ENCODE measurements at regions not wholly inside any gene's neighbourhood (a gene's known extent, or its start where the extent isn't known, plus 50 kb on each side); places are given as distances from the start of the nearest gene placed in this dataset.

GRCh38 chr9:27925815-27926214 lies 352.5 kb upstream of the C9orf72 start:
- ATAC-seq (peak; percentile 62), DNase-seq (peak in 1 of 4 donors; percentile 7)
- Histone ChIP-seq H3K27me3 (no peaks in the 10 kb centered on the region), H3K4me1 (no peaks in the 10 kb centered on the region), H3K9me3 (no peaks in the 10 kb centered on the region), H3K36me3 (no peaks in the 10 kb centered on the region), H3K4me3 (no peak overlapping the region), H3K27ac (no peak overlapping the region)
- TF ChIP-seq CTCF (IDR thresholded peaks at IDR 0.05): no peak
- intact Hi-C loops (cut with DNase I): no loop called here

GRCh38 chr9:27929841-27930240 lies 356.6 kb upstream of the C9orf72 start:
- H3K4me3 ChIP-seq: no peak overlapping the region
- ATAC-seq: no peak
- TF ChIP-seq CTCF (IDR thresholded peaks at IDR 0.05): no peak
- no peaks in the 10 kb centered on the region for H3K27me3 ChIP-seq
- no peak overlapping the region for H3K27ac ChIP-seq
- H3K4me1 ChIP-seq: no peaks in the 10 kb centered on the region
- H3K36me3 ChIP-seq: no peaks in the 10 kb centered on the region
- H3K9me3 ChIP-seq: no peaks in the 10 kb centered on the region
- no peak for DNase-seq
- intact Hi-C loops (cut with DNase I): no loop called here

- Histone ChIP-seq H3K27me3 (no peaks in the 10 kb centered on the region), H3K9me3 (no peaks in the 10 kb centered on the region), H3K27ac (no peak overlapping the region), H3K36me3 (no peaks in the 10 kb centered on the region), H3K4me3 (no peak overlapping the region), H3K4me1 (no peaks in the 10 kb centered on the region)
- no peak for ATAC-seq
- no peak for TF ChIP-seq CTCF (IDR thresholded peaks at IDR 0.05)
- intact Hi-C loops (cut with DNase I): no loop called here
- DNase-seq: no peak
These were observed 360.1 kb upstream of the C9orf72 start for GRCh38 chr9:27933210-27934025.

GRCh38 chr9:27934471-27934870 lies 361.2 kb upstream of the C9orf72 start:
- H3K4me3 ChIP-seq: no peak overlapping the region
- DNase-seq: no peak
- H3K9me3 ChIP-seq: no peaks in the 10 kb centered on the region
- no peak overlapping the region for H3K27ac ChIP-seq
- no peaks in the 10 kb centered on the region for H3K27me3 ChIP-seq
- ATAC-seq: no peak
- intact Hi-C loops (cut with DNase I): no loop called here
- no peak for TF ChIP-seq CTCF (IDR thresholded peaks at IDR 0.05)
- H3K36me3 ChIP-seq: no peaks in the 10 kb centered on the region
- H3K4me1 ChIP-seq: no peaks in the 10 kb centered on the region

GRCh38 chr9:27939186-27939585 lies 365.9 kb upstream of the C9orf72 start:
- DNase-seq: no peak
- no peak for ATAC-seq
- Histone ChIP-seq H3K4me1 (no peaks in the 10 kb centered on the region), H3K27me3 (no peaks in the 10 kb centered on the region), H3K4me3 (no peak overlapping the region), H3K9me3 (no peaks in the 10 kb centered on the region), H3K27ac (no peak overlapping the region), H3K36me3 (no peaks in the 10 kb centered on the region)
- no peak for TF ChIP-seq CTCF (IDR thresholded peaks at IDR 0.05)
- intact Hi-C loops (cut with DNase I): no loop called here
